Ammon's horn (tissue), 1 donor: ENCODE measurements at regions not wholly inside any gene's neighbourhood (a gene's known extent, or its start where the extent isn't known, plus 50 kb on each side); places are given as distances from the start of the nearest gene placed in this dataset.
"Not testable (repeated sequence)": the region's sequence is repeated elsewhere in the genome, so short reads cannot be mapped to it uniquely, and the experiment has no call there.

Experiments
- DNase-seq: peaks from one replicate; pipeline ENCODE4 v3.0.0-alpha.2; 2016; ENCODE audit warnings: low spot score

DNA sequence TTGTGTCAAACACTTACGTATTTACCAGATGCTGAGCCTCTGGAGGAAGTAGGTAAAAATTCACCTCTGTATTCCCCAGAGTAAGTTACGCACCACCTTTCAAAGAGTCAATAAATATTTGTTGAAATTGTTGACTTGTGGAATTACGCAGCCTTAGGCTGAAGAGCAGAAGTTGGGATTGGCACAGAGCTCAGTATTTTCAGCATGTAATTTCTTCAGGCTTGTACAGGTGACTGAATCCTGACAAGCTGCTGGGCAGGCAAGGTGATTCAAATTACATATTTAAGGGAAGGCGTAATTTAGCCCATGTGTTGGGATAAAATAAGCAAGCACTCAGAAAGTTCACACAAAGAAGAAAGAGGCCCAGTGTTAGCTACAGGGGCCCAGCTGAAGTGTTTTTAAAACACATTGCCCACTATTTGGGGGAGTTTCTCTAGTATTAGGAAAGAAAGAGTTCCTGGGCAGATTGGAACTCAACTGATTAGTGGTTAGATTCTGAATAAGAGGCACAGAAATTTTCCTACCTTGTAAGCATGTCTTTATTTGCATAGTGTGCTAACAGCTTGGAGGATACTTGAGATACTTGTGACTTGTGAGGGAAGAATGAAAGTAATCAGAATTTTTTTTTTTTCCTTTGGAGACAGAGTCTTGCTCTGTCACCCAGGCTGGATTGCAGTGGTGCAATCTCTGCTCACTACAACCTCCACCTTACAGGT lies 165.3 kb upstream of the FBXL7 start:
- DNase-seq = no peak

GRCh38 chr5:15333091-15333490 lies 166.9 kb upstream of the FBXL7 start:
- no peak for DNase-seq

- no peak for DNase-seq
Measured at GRCh38 chr5:15326932-15327331, 173.0 kb upstream of the FBXL7 start.

GRCh38 chr5:15326471-15326870 lies 173.5 kb upstream of the FBXL7 start:
- no peak for DNase-seq

DNA sequence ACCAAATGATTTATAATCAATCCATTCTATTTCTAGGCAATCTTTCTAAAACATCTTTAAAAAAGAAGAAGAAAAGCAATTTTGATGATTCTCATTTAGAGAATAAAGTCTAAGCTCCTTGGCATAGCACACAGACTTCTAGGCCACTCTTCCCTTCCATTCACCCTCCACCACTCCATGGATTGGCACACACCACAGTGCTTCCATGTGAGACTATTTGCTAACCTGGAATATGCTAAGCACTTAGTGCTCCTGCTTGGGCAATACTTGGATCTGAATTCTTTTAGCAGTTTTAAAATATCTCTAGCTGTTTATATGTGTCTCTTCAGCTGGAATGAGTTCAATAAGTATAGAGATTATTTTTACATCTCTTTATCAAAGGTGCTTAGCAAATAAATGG lies 177.6 kb upstream of the FBXL7 start:
- no peak for DNase-seq

GRCh38 chr5:15321776-15322175 lies 178.2 kb upstream of the FBXL7 start:
- DNase-seq = peak; percentile 12

DNA sequence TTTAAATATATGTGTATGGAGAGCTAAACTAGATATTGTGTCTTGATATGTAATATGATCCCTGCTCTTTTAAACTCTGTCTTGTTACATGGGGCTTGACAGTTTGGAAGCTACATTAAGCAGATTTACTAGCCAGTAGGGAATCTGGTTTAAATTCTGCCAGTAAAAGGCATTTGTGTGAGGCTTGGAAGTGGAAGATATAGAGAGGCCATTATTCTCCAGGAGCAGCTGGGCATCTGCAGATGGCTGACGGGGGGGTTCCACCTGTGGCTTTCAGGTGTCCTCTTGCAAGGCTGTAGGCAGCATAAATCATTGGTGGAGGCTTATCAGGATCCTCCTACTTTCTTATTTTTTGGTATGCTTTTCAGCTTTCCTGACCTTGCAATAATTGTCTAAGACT lies 179.1 kb upstream of the FBXL7 start:
- peak; percentile 79 for DNase-seq

GRCh38 chr5:15304914-15305834 lies 194.8 kb upstream of the FBXL7 start:
- no peak for DNase-seq

- no peak for DNase-seq
Measured at GRCh38 chr5:15304066-15304731, 195.8 kb upstream of the FBXL7 start.

DNA sequence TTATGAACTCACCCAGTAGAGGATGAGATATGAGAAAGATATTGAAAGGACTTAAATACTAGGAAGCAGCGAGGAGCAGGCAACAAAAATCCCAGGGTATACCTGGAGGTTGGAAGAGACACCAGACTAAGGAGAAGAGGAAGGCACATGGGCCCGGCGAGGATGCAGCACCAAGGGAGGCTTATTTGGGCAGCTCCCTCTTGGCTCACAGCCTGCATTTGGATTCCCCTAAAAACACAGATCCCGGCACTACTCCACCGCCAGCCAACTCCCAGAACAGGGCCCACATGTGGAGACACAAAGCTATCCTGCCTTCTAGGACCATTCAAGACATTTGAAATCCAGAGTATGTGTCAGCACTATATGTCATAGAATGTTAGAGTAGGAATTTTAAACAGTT lies 199.8 kb upstream of the FBXL7 start:
- DNase-seq = no peak

DNA sequence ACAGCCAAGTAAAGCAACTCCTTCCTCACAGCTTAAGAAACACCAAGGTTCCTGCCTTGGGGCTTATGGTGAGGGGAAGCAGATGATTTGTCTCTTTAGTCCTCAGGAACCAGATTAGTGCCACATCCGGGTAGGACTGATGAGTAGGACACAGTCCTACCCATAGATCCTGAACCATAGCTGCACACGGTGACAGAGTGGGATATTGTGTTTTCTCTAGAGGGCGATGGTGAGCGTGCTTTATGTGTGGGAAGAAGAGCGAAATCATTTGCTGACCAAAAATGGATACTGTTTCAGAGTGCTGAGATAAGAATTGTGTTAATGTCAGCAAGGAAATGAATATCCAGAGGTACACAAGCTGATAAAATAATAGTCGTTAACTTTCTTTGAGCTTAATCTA lies 209.0 kb upstream of the FBXL7 start:
- no peak for DNase-seq

DNA sequence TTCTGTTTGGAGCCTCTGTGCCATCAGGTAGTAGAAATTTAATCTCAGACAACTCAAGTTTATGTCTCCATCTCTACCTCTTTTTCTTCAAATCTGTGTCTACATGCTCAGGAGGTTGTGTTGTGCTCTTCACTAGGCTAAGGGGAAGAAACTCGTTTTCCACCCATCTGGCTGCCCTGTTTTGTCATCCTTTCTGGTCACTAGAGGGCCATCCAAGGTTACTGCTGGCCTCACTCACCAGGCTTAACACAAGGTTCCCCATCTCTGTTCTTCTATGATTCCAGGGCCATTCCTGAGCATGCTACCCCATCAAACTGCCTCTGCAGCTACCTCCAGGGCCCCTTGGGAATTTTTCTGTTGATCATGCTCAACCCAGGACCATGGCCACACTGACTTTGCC lies 213.3 kb upstream of the FBXL7 start:
- DNase-seq = peak; percentile 70

GRCh38 chr5:15285901-15286583 lies 213.9 kb upstream of the FBXL7 start:
- peak; percentile 49 for DNase-seq

GRCh38 chr5:15284706-15285105 lies 215.3 kb upstream of the FBXL7 start:
- no peak for DNase-seq

DNA sequence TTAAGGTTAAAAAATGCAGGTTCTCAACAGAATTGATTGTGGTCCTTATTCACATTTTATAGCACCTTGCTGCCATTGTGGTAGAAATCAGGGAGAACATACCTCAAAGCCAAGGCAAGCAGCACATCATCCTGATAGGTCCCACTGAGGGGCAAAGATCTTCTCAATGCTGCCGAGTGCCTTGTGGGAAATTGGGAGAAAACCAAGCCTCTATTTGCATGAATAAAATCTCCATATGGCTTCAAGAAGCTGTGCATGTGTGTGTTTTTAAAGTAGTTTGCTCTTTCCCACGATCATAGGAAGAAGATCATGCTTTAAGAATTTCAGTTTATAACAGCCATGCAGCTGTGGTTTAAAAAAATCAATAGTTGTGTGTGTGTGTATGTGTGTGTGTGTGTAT lies 216.9 kb upstream of the FBXL7 start:
- DNase-seq = no peak

DNA sequence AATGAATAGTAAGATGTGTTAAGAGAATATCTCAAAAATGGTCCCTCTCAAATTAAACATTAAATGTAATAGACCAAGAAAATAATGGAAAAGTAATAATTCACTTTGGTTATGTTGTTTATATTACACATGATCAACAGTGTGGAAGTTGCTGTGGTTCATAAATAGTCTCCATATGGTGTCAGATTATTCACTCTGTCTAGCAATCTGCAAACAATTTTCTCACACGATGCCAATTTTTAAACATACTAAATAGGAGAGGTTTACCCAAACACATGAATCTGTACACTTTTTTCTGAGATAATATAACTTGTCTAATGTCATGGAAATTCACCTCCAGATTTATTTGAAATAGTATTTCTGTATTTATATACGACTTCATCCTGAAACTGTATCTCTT lies 217.4 kb upstream of the FBXL7 start:
- DNase-seq = no peak

- not testable (repeated sequence) for DNase-seq
Measured at GRCh38 chr5:15271596-15271995, 228.4 kb upstream of the FBXL7 start.

GRCh38 chr5:15267966-15268365 lies 232.0 kb upstream of the FBXL7 start:
- DNase-seq = no peak

DNA sequence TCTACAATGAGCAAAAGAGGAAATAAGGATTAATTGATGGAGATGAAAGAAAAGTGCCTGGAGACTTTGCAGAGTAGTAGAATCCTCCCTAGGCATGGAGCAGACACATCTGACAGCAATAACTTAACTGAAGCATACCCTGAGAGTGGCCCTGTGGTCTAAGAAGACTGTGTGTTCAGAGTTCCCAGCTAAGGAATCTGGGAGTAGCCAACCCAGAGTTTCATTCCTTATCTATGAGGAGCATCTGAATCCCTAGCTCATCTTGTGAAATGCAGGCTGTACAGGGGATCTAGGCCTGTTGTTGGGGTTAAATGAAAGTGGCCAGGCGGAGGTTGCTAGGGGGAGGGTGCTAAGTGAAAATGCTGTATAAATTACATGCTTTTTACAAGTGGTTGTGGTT lies 233.1 kb upstream of the FBXL7 start:
- no peak for DNase-seq

- no peak for DNase-seq
Measured at GRCh38 chr5:15266229-15266628, 233.8 kb upstream of the FBXL7 start.

- DNase-seq = no peak
Measured at GRCh38 chr5:15263942-15264341, 236.0 kb upstream of the FBXL7 start.

GRCh38 chr5:15263406-15263805 lies 236.6 kb upstream of the FBXL7 start:
- no peak for DNase-seq
